Caco-2 (cell line): ENCODE measurements at regions not wholly inside any gene's neighbourhood (a gene's known extent, or its start where the extent isn't known, plus 50 kb on each side); places are given as distances from the start of the nearest gene placed in this dataset.

Experiments
- BruUV-seq: library from RNA; stranded (reverse); fragments of 400-500 nt; replicated peaks from 2 replicates; lab custom pipeline; 2021; lab: Mats Ljungman, UMichigan
- CTCF ChIA-PET: fragments of 300-600 bp; sonication (Branson Sonifier 250); formaldehyde crosslinking; loops from one replicate; lab custom pipeline; 2022; ENCODE audit warnings: antibody characterized with exemption; lab: Charles Lee
- POLR2A ChIA-PET: fragments of 300-600 bp; sonication (Branson Sonifier 250); formaldehyde crosslinking; loops from one replicate; lab custom pipeline; 2022; ENCODE audit warnings: antibody characterized with exemption; lab: Charles Lee
- DNase-seq, 2 experiments: peaks; one replicate each; pipeline versions ENCODE4 v3.0.0 to v3.0.0-alpha.2; 2020 to 2022
- H3K27me3 ChIP-seq: replicated peaks from 2 replicates; pipeline ENCODE4 v1.6.0; 2011; ENCODE audit warnings: low read length; ENCODE audit not compliant: control insufficient read depth, insufficient read depth
- H3K36me3 ChIP-seq: 2 replicates; pipeline ENCODE4 v1.5.1; 2011; ENCODE audit warnings: low read length; ENCODE audit not compliant: control insufficient read depth, insufficient read depth
- H3K4me1 ChIP-seq: fragments of 250-450 bp; sonication (Bioruptor Pico); 2 replicates; pipeline ENCODE4 v1.5.1; 2020; ENCODE audit warnings: mild to moderate bottlenecking
- H3K4me3 ChIP-seq: 2 replicates; pipeline ENCODE4 v1.5.1; 2011; ENCODE audit warnings: low read depth, mild to moderate bottlenecking, control low read depth, low read length
- H3K9me3 ChIP-seq: fragments of 250-450 bp; sonication (Bioruptor Pico); 2 replicates; pipeline ENCODE4 v1.5.1; 2020; ENCODE audit warnings: mild to moderate bottlenecking, moderate library complexity
- H3K27ac Mint-ChIP-seq: one replicate; pipeline ENCODE4 v1.8.0; 2022; ENCODE audit warnings: mixed read lengths; ENCODE audit not compliant: unreplicated experiment
- H3K27me3 Mint-ChIP-seq: one replicate; pipeline ENCODE4 v1.8.0; 2022; ENCODE audit warnings: mixed read lengths; ENCODE audit not compliant: insufficient read depth, unreplicated experiment
- H3K36me3 Mint-ChIP-seq: one replicate; pipeline ENCODE4 v1.8.0; 2022; ENCODE audit warnings: mild to moderate bottlenecking, mixed read lengths; ENCODE audit not compliant: insufficient read depth, unreplicated experiment
- H3K4me1 Mint-ChIP-seq: one replicate; pipeline ENCODE4 v1.8.0; 2022; ENCODE audit warnings: low read depth, mixed read lengths; ENCODE audit not compliant: unreplicated experiment
- H3K4me3 Mint-ChIP-seq: one replicate; pipeline ENCODE4 v1.8.0; 2022; ENCODE audit warnings: mild to moderate bottlenecking, moderate library complexity, mixed read lengths; ENCODE audit not compliant: unreplicated experiment
- H3K9me3 Mint-ChIP-seq: one replicate; pipeline ENCODE4 v1.8.0; 2022; ENCODE audit warnings: mixed read lengths; ENCODE audit not compliant: unreplicated experiment
- CTCF ChIP-seq, 2 experiments: fragments of 200-600 bp in 1 of 2; IDR thresholded peaks; 1 replicate in 1 of 2; 2 replicates in 1 of 2; pipeline versions ENCODE4 v1.5.1 to v1.8.0; 2011 to 2022; ENCODE audit warnings: antibody characterized with exemption in 1 of 2, control low read depth in 1 of 2, inconsistent platforms in 1 of 2, low read depth in 1 of 2, low read length in 1 of 2, mild to moderate bottlenecking in 1 of 2, moderate library complexity in 1 of 2; ENCODE audit not compliant: insufficient read depth in 1 of 2, severe bottlenecking in 1 of 2, unreplicated experiment in 1 of 2
- intact Hi-C: fragments of 100-400 bp; cut with micrococcal nuclease; formaldehyde crosslinking; loops from one replicate; pipeline ENCODE4 v1.10.0; 2022; ENCODE audit not compliant: unreplicated experiment

- POLR2A ChIA-PET, result no interaction called here
- BruUV-seq, result no TSS peak
Measured at GRCh38 chr3:5296362-5296761, 108.9 kb downstream of the EDEM1 start.

GRCh38 chr3:5297895-5298294 is 110.4 kb downstream of the EDEM1 start:
- no peaks in the 10 kb centered on the region for H3K27me3 Mint-ChIP-seq
- no TSS peak for BruUV-seq
- H3K36me3 ChIP-seq, result no peaks in the 10 kb centered on the region
- peaks cover 25% of the 10 kb centered on the region for H3K4me1 Mint-ChIP-seq
- H3K4me1 ChIP-seq, result peaks cover 18% of the 10 kb centered on the region
- ChIA-PET POLR2A (no interaction called here), CTCF (no interaction called here)
- no peaks in the 10 kb centered on the region for H3K36me3 Mint-ChIP-seq
- H3K9me3 ChIP-seq, result no peaks in the 10 kb centered on the region
- intact Hi-C loops, result no loop called here
- no peak for DNase-seq
- H3K27me3 ChIP-seq, result no peaks in the 10 kb centered on the region
- H3K27ac Mint-ChIP-seq, result peak overlapping the region; percentile 41
- peak overlapping the region; percentile 6 for H3K4me3 Mint-ChIP-seq
- no peak for TF ChIP-seq CTCF (IDR thresholded peaks at IDR 0.05; ENCODE audit: insufficient read depth in 1 of 2, low read depth in 1 of 2, low read length in 1 of 2, severe bottlenecking in 1 of 2, unreplicated experiment in 1 of 2)
- H3K4me3 ChIP-seq, result no peak overlapping the region
- H3K9me3 Mint-ChIP-seq, result peaks cover 15% of the 10 kb centered on the region

More at GRCh38 chr3:5296362-5296761, 108.9 kb downstream of the EDEM1 start:
- H3K27ac Mint-ChIP-seq, result no peak overlapping the region
- no peaks in the 10 kb centered on the region for H3K27me3 Mint-ChIP-seq
- H3K4me3 Mint-ChIP-seq, result no peak overlapping the region
- intact Hi-C loops, result no loop called here
- CTCF ChIA-PET, result interaction anchor here (0.6 kb wide), 1 partner anchor 1409 kb away, joined by 3 read pairs; no protein-coding TSS in a partner anchor
- no peaks in the 10 kb centered on the region for H3K36me3 Mint-ChIP-seq
- Histone ChIP-seq H3K9me3 (no peaks in the 10 kb centered on the region), H3K27me3 (no peaks in the 10 kb centered on the region), H3K4me3 (no peak overlapping the region), H3K4me1 (peaks cover 18% of the 10 kb centered on the region), H3K36me3 (no peaks in the 10 kb centered on the region)
- TF ChIP-seq CTCF (IDR thresholded peaks at IDR 0.05; ENCODE audit: insufficient read depth in 1 of 2, low read depth in 1 of 2, low read length in 1 of 2, severe bottlenecking in 1 of 2, unreplicated experiment in 1 of 2), result no peak
- H3K4me1 Mint-ChIP-seq, result peaks cover 25% of the 10 kb centered on the region
- peaks cover 15% of the 10 kb centered on the region for H3K9me3 Mint-ChIP-seq
- no peak for DNase-seq

- BruUV-seq, result no TSS peak
- Histone ChIP-seq H3K4me1 (peaks cover 18% of the 10 kb centered on the region), H3K36me3 (no peaks in the 10 kb centered on the region), H3K27me3 (no peaks in the 10 kb centered on the region), H3K9me3 (no peaks in the 10 kb centered on the region), H3K4me3 (no peak overlapping the region)
- ChIA-PET CTCF (interaction anchor here (1.0 to 1.4 kb wide), 2 partner anchors 65 to 71 kb away, joined by 3 to 4 read pairs; no protein-coding TSS in a partner anchor), POLR2A (no interaction called here)
- no peak for DNase-seq
- intact Hi-C loops, result no loop called here
- Mint-ChIP-seq H3K9me3 (peaks cover 15% of the 10 kb centered on the region), H3K36me3 (no peaks in the 10 kb centered on the region), H3K4me3 (no peak overlapping the region), H3K27me3 (no peaks in the 10 kb centered on the region), H3K4me1 (peaks cover 25% of the 10 kb centered on the region), H3K27ac (peak overlapping the region; percentile 41)
- TF ChIP-seq CTCF (IDR thresholded peaks at IDR 0.05; ENCODE audit: insufficient read depth in 1 of 2, low read depth in 1 of 2, low read length in 1 of 2, severe bottlenecking in 1 of 2, unreplicated experiment in 1 of 2), result no peak
Measured at GRCh38 chr3:5298453-5298852, 110.9 kb downstream of the EDEM1 start.
